ENCODE measurements at regions not wholly inside any gene's neighbourhood (a gene's known extent, or its start where the extent isn't known, plus 50 kb on each side); places are given as distances from the start of the nearest gene placed in this dataset.
"Not testable (repeated sequence)": the region's sequence is repeated elsewhere in the genome, so short reads cannot be mapped to it uniquely, and the experiment has no call there.

DNA sequence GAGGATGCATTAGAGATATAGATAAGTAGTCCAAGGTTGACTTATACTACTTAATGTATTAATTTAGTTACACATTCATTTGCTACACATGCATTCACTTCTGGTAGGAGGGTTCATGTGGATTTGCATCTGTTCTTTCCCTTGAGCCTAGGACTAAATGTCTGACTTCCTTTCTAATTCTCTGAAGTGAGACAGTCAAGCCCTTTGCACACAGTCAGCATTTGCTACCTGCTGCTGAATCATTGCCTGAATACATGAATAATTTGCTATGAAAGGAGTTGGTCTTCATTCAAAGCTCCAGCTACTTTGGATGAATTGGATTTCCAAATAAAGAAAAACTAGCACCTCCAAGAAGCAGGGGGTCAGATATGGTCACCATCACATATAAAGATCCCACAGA, 154.8 kb upstream of the DAB1 start:
- Histone ChIP-seq H3K4me2 (ENCODE audit: low read length) (no peak overlapping the region), H4K20me1 (ENCODE audit: insufficient read depth, low read length) (no peaks in the 10 kb centered on the region), H3K79me2 (ENCODE audit: low read length) (no peaks in the 10 kb centered on the region), H3K27me3 (ENCODE audit: low read depth, low read length) (no peaks in the 10 kb centered on the region), H3K27ac (ENCODE audit: low read length) (no peak overlapping the region), H3K9ac (ENCODE audit: low read length) (no peak overlapping the region), H3K9me3 (ENCODE audit: insufficient read depth, low read length) (no peaks in the 10 kb centered on the region), H2AFZ (ENCODE audit: low read depth, low read length) (no peak overlapping the region), H3K36me3 (replicated peaks; ENCODE audit: low read depth, low read length) (no peaks in the 10 kb centered on the region), H3K4me1 (ENCODE audit: low read length) (no peaks in the 10 kb centered on the region), H3K4me3 (ENCODE audit: low read length) (no peak overlapping the region)
- TF ChIP-seq, protein P1, sequence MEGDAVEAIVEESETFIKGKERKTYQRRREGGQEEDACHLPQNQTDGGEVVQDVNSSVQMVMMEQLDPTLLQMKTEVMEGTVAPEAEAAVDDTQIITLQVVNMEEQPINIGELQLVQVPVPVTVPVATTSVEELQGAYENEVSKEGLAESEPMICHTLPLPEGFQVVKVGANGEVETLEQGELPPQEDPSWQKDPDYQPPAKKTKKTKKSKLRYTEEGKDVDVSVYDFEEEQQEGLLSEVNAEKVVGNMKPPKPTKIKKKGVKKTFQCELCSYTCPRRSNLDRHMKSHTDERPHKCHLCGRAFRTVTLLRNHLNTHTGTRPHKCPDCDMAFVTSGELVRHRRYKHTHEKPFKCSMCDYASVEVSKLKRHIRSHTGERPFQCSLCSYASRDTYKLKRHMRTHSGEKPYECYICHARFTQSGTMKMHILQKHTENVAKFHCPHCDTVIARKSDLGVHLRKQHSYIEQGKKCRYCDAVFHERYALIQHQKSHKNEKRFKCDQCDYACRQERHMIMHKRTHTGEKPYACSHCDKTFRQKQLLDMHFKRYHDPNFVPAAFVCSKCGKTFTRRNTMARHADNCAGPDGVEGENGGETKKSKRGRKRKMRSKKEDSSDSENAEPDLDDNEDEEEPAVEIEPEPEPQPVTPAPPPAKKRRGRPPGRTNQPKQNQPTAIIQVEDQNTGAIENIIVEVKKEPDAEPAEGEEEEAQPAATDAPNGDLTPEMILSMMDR (IDR thresholded peaks at IDR 0.05; ENCODE audit: low read depth, low read length) = no peak
- TF ChIP-seq EZH2phosphoT487 (IDR thresholded peaks at IDR 0.05; ENCODE audit: low read depth) = no peak

DNA sequence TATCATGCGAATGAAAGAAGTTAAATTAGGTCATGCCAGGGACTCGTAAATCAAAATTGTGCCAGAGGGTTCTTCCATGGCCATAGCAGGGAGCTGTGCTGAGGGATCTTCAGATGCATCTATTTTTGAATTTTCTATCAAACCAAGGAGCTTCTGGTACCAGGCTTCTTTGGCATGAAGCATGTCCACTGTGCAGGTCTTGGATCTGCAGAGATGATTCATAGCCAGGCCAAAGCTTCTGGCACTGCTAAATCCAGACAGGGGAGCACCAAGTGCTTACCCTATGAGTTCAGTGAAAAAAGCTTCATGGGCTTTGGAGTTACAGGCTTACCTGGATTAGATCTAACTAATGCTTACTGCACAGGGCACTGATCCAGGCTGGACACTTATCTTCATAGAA, 154.2 kb upstream of the DAB1 start:
- Histone ChIP-seq H3K27ac (ENCODE audit: low read length) (no peak overlapping the region), H3K4me1 (ENCODE audit: low read length) (no peaks in the 10 kb centered on the region), H3K9ac (ENCODE audit: low read length) (no peak overlapping the region), H3K9me3 (ENCODE audit: insufficient read depth, low read length) (no peaks in the 10 kb centered on the region), H3K36me3 (replicated peaks; ENCODE audit: low read depth, low read length) (no peaks in the 10 kb centered on the region), H3K27me3 (ENCODE audit: low read depth, low read length) (no peaks in the 10 kb centered on the region), H3K4me2 (ENCODE audit: low read length) (no peak overlapping the region), H3K79me2 (ENCODE audit: low read length) (no peaks in the 10 kb centered on the region), H2AFZ (ENCODE audit: low read depth, low read length) (no peak overlapping the region), H3K4me3 (ENCODE audit: low read length) (no peak overlapping the region), H4K20me1 (ENCODE audit: insufficient read depth, low read length) (no peaks in the 10 kb centered on the region)
- TF ChIP-seq EZH2phosphoT487 (IDR thresholded peaks at IDR 0.05; ENCODE audit: low read depth) = no peak
- TF ChIP-seq, protein P1 (IDR thresholded peaks at IDR 0.05; ENCODE audit: low read depth, low read length) = no peak

DNA sequence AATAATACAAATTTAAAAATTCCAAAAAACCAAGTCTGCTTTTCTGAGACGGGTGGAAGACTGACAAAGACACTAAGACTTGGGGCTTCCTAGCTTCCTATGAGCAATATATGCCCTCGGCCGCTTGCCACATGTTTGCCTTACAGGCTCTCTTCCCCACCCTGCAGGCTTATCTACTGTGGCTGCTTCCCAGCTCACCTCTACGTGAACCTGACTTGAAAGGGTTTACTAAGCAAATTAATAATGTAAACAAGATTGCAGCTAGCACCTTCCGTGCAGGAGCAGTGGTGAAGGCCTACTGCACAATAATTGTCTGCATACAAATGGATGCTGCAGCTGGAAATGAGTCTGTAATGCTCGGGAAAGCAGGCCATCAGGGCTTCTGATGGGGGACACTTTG, 152.9 kb upstream of the DAB1 start:
- H3K9ac ChIP-seq (ENCODE audit: low read length) = no peak overlapping the region

DNA sequence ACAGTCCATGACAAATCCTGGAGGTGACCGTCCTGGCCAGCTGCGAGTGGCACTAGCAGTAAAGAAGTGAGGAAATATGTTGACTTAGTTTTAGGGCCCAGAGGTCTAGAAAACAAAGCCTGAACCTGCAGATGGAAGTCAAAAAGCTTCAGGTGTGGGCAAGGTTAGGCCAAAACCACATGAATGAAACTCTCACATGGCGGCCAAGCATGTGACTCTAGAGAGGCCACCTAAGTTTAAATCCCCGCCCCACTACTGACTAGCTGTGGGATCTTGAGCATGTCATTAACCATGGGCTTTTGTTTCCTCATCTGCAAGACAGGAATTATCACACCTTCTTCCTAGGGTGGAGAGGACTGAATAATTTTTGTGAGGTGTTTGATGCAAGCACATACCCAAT, 148.2 kb upstream of the DAB1 start:
- no peak overlapping the region for H3K4me2 ChIP-seq (ENCODE audit: low read length)
- no peaks in the 10 kb centered on the region for H4K20me1 ChIP-seq (ENCODE audit: insufficient read depth, low read length)
- H3K79me2 ChIP-seq (ENCODE audit: low read length) = no peaks in the 10 kb centered on the region
- no peak overlapping the region for H2AFZ ChIP-seq (ENCODE audit: low read depth, low read length)
- TF ChIP-seq, protein P1 (IDR thresholded peaks at IDR 0.05; ENCODE audit: low read depth, low read length) = no peak
- no peak for TF ChIP-seq EZH2phosphoT487 (IDR thresholded peaks at IDR 0.05; ENCODE audit: low read depth)
- no peaks in the 10 kb centered on the region for H3K27me3 ChIP-seq (ENCODE audit: low read depth, low read length)
- no peak overlapping the region for H3K27ac ChIP-seq (ENCODE audit: low read length)
- no peaks in the 10 kb centered on the region for H3K4me1 ChIP-seq (ENCODE audit: low read length)
- no peaks in the 10 kb centered on the region for H3K9me3 ChIP-seq (ENCODE audit: insufficient read depth, low read length)
- H3K9ac ChIP-seq (ENCODE audit: low read length) = no peak overlapping the region
- H3K4me3 ChIP-seq (ENCODE audit: low read length) = no peak overlapping the region
- H3K36me3 ChIP-seq (replicated peaks; ENCODE audit: low read depth, low read length) = no peaks in the 10 kb centered on the region

More for the DNA sequence above, 152.9 kb upstream of the DAB1 start:
- H3K27me3 ChIP-seq (ENCODE audit: low read depth, low read length) = no peaks in the 10 kb centered on the region
- no peaks in the 10 kb centered on the region for H4K20me1 ChIP-seq (ENCODE audit: insufficient read depth, low read length)
- no peak overlapping the region for H3K4me3 ChIP-seq (ENCODE audit: low read length)
- H3K27ac ChIP-seq (ENCODE audit: low read length) = no peak overlapping the region
- H3K9me3 ChIP-seq (ENCODE audit: insufficient read depth, low read length) = no peaks in the 10 kb centered on the region
- TF ChIP-seq, protein P1 (IDR thresholded peaks at IDR 0.05; ENCODE audit: low read depth, low read length) = no peak
- TF ChIP-seq EZH2phosphoT487 (IDR thresholded peaks at IDR 0.05; ENCODE audit: low read depth) = no peak
- no peaks in the 10 kb centered on the region for H3K4me1 ChIP-seq (ENCODE audit: low read length)
- no peaks in the 10 kb centered on the region for H3K36me3 ChIP-seq (replicated peaks; ENCODE audit: low read depth, low read length)
- no peaks in the 10 kb centered on the region for H3K79me2 ChIP-seq (ENCODE audit: low read length)
- H2AFZ ChIP-seq (ENCODE audit: low read depth, low read length) = no peak overlapping the region
- H3K4me2 ChIP-seq (ENCODE audit: low read length) = no peak overlapping the region

DNA sequence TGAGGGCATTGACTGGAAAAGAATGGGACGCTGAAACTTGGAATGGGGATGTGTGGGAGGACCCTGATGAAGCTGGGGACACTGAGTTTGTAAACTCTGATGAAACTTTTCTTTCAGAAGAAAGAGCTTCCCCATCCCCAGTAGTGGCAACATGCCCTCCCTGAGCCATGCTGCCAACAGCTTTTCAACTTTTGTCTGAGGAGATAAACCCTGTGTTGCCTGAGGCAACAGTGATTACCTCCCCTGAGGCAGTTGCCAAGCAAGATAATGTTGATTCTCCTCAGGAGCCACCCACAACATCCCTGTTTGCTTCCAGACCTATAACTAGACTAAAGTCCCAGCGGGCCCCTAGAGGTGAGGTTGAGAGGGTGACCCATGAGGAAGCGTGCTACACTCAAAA, 134.2 kb upstream of the DAB1 start:
- not testable (repeated sequence) for H3K4me2 ChIP-seq (ENCODE audit: low read length); H3K79me2 ChIP-seq (ENCODE audit: low read length); H3K27ac ChIP-seq (ENCODE audit: low read length); H3K4me3 ChIP-seq (ENCODE audit: low read length); H3K9ac ChIP-seq (ENCODE audit: low read length); H3K27me3 ChIP-seq (ENCODE audit: low read depth, low read length); H3K9me3 ChIP-seq (ENCODE audit: insufficient read depth, low read length); H2AFZ ChIP-seq (ENCODE audit: low read depth, low read length); H4K20me1 ChIP-seq (ENCODE audit: insufficient read depth, low read length); H3K36me3 ChIP-seq (replicated peaks; ENCODE audit: low read depth, low read length); H3K4me1 ChIP-seq (ENCODE audit: low read length)
